ENCODE measurements at regions not wholly inside any gene's neighbourhood (a gene's known extent, or its start where the extent isn't known, plus 50 kb on each side); places are given as distances from the start of the nearest gene placed in this dataset.

DNA sequence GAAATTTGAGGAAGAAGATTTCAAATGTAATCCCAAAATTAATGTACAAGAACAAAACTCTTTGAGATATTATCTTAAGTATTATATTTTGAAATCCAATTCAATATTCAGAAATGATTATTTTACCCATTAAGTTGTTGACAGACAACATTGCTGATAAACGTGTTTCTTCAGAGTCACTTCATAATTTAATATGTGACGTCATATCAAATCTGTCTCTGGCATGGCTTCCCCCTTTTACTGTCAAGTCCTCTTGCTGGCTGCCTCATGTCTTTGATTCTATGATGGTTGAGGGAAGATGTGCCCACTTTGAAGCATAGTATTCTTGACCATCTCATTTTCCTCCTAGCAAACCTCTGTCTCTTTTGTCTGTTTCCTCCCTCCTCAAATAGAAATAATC, 1257.1 kb upstream of the GOT2 start (continued):
- TF ChIP-seq, protein P1, sequence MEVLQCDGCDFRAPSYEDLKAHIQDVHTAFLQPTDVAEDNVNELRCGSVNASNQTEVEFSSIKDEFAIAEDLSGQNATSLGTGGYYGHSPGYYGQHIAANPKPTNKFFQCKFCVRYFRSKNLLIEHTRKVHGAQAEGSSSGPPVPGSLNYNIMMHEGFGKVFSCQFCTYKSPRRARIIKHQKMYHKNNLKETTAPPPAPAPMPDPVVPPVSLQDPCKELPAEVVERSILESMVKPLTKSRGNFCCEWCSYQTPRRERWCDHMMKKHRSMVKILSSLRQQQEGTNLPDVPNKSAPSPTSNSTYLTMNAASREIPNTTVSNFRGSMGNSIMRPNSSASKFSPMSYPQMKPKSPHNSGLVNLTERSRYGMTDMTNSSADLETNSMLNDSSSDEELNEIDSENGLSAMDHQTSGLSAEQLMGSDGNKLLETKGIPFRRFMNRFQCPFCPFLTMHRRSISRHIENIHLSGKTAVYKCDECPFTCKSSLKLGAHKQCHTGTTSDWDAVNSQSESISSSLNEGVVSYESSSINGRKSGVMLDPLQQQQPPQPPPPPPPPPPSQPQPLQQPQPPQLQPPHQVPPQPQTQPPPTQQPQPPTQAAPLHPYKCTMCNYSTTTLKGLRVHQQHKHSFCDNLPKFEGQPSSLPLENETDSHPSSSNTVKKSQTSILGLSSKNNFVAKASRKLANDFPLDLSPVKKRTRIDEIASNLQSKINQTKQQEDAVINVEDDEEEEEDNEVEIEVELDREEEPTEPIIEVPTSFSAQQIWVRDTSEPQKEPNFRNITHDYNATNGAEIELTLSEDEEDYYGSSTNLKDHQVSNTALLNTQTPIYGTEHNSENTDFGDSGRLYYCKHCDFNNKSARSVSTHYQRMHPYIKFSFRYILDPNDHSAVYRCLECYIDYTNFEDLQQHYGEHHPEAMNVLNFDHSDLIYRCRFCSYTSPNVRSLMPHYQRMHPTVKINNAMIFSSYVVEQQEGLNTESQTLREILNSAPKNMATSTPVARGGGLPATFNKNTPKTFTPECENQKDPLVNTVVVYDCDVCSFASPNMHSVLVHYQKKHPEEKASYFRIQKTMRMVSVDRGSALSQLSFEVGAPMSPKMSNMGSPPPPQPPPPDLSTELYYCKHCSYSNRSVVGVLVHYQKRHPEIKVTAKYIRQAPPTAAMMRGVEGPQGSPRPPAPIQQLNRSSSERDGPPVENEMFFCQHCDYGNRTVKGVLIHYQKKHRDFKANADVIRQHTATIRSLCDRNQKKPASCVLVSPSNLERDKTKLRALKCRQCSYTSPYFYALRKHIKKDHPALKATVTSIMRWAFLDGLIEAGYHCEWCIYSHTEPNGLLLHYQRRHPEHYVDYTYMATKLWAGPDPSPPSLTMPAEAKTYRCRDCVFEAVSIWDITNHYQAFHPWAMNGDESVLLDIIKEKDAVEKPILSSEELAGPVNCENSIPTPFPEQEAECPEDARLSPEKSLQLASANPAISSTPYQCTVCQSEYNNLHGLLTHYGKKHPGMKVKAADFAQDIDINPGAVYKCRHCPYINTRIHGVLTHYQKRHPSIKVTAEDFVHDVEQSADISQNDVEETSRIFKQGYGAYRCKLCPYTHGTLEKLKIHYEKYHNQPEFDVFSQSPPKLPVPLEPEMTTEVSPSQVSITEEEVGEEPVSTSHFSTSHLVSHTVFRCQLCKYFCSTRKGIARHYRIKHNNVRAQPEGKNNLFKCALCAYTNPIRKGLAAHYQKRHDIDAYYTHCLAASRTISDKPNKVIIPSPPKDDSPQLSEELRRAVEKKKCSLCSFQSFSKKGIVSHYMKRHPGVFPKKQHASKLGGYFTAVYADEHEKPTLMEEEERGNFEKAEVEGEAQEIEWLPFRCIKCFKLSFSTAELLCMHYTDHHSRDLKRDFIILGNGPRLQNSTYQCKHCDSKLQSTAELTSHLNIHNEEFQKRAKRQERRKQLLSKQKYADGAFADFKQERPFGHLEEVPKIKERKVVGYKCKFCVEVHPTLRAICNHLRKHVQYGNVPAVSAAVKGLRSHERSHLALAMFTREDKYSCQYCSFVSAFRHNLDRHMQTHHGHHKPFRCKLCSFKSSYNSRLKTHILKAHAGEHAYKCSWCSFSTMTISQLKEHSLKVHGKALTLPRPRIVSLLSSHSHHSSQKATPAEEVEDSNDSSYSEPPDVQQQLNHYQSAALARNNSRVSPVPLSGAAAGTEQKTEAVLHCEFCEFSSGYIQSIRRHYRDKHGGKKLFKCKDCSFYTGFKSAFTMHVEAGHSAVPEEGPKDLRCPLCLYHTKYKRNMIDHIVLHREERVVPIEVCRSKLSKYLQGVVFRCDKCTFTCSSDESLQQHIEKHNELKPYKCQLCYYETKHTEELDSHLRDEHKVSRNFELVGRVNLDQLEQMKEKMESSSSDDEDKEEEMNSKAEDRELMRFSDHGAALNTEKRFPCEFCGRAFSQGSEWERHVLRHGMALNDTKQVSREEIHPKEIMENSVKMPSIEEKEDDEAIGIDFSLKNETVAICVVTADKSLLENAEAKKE (CRISPR knock-in tag; IDR thresholded peaks at IDR 0.05): no peak

DNA sequence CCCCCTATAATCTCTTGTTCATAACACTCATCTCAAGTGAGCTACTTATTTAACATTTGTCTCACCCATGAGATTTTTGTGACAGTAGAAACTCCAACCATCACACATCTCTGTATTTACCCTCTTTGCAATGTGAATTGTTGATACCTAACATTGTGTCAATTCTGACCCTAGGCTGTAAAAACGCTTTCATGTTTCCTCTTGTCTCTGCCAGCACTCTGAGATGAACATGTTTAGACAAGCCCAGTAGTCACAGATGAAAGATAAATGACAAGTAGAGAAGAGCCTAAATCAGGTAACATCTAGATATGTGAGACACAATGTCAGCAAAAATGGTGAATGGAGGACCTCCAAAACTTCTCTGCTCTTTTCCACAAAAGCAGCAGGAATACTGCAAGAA, 1254.5 kb upstream of the GOT2 start:
- H3K36me3 Mint-ChIP-seq (ENCODE audit: low read depth): 0 out of 3 replicates have a peak, but pooled peaks cover 4% of the 10 kb centered on the region
- Histone ChIP-seq H2AFZ (peak overlapping the region; percentile 43; the same call in 1 of the 2 replicates), H3K27me3 (ENCODE audit: insufficient read depth) (no peaks in the 10 kb centered on the region), H3K27ac (ENCODE audit: low read depth) (no peak overlapping the region), H3K4me2 (no peak overlapping the region), H3K79me2 (replicated peaks; ENCODE audit: insufficient read depth) (no peaks in the 10 kb centered on the region), H3K4me3 (no peak overlapping the region), H3F3A (replicated peaks; ENCODE audit: low read depth) (no peaks in the 10 kb centered on the region), H3K36me3 (ENCODE audit: insufficient read depth) (no peaks in the 10 kb centered on the region), H4K20me1 (replicated peaks; ENCODE audit: insufficient read depth) (no peaks in the 10 kb centered on the region), H3K4me1 (ENCODE audit: insufficient read depth) (no peaks in the 10 kb centered on the region), H3K9me2 (ENCODE audit: insufficient read depth) (peaks cover 8% of the 10 kb centered on the region; the same call in 1 of the 2 replicates)
- ATAC-seq (no peak), DNase-seq (ENCODE audit: low spot score) (no peak)
- H3K4me3 Mint-ChIP-seq: no peak overlapping the region
- H3K27me3 Mint-ChIP-seq (ENCODE audit: insufficient read depth, low read depth, poor library complexity): peaks cover 2% of the 10 kb centered on the region
- no peak overlapping the region for H3K27ac Mint-ChIP-seq
- no peak for TF ChIP-seq ZNF331 (CRISPR knock-in tag; IDR thresholded peaks at IDR 0.05; ENCODE audit: low read depth)
- TF ChIP-seq CREB1 (CRISPR knock-in tag; IDR thresholded peaks at IDR 0.05; ENCODE audit: low read depth): no peak
- no peak for TF ChIP-seq NANOG (IDR thresholded peaks at IDR 0.05; ENCODE audit: borderline replicate concordance)
- TF ChIP-seq EZH2phosphoT487 (IDR thresholded peaks at IDR 0.05; ENCODE audit: unreplicated experiment): no peak
- TF ChIP-seq, protein P2, sequence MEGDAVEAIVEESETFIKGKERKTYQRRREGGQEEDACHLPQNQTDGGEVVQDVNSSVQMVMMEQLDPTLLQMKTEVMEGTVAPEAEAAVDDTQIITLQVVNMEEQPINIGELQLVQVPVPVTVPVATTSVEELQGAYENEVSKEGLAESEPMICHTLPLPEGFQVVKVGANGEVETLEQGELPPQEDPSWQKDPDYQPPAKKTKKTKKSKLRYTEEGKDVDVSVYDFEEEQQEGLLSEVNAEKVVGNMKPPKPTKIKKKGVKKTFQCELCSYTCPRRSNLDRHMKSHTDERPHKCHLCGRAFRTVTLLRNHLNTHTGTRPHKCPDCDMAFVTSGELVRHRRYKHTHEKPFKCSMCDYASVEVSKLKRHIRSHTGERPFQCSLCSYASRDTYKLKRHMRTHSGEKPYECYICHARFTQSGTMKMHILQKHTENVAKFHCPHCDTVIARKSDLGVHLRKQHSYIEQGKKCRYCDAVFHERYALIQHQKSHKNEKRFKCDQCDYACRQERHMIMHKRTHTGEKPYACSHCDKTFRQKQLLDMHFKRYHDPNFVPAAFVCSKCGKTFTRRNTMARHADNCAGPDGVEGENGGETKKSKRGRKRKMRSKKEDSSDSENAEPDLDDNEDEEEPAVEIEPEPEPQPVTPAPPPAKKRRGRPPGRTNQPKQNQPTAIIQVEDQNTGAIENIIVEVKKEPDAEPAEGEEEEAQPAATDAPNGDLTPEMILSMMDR (conservative IDR thresholded peaks at IDR 0.05; ENCODE audit: low read depth in 2 of 2): no peak
- TF ChIP-seq, protein P3, sequence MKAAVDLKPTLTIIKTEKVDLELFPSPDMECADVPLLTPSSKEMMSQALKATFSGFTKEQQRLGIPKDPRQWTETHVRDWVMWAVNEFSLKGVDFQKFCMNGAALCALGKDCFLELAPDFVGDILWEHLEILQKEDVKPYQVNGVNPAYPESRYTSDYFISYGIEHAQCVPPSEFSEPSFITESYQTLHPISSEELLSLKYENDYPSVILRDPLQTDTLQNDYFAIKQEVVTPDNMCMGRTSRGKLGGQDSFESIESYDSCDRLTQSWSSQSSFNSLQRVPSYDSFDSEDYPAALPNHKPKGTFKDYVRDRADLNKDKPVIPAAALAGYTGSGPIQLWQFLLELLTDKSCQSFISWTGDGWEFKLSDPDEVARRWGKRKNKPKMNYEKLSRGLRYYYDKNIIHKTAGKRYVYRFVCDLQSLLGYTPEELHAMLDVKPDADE (IDR thresholded peaks at IDR 0.05): no peak
- no peak for TF ChIP-seq JUNB (IDR thresholded peaks at IDR 0.05; ENCODE audit: unreplicated experiment)
- no peak for TF ChIP-seq ZNF114 (CRISPR knock-in tag; IDR thresholded peaks at IDR 0.05)
- peaks cover 26% of the 10 kb centered on the region for H3K9me3 Mint-ChIP-seq
- H3K4me1 Mint-ChIP-seq: no peaks in the 10 kb centered on the region
